ENCODE measurements at regions not wholly inside any gene's neighbourhood (a gene's known extent, or its start where the extent isn't known, plus 50 kb on each side); places are given as distances from the start of the nearest gene placed in this dataset.

DNA sequence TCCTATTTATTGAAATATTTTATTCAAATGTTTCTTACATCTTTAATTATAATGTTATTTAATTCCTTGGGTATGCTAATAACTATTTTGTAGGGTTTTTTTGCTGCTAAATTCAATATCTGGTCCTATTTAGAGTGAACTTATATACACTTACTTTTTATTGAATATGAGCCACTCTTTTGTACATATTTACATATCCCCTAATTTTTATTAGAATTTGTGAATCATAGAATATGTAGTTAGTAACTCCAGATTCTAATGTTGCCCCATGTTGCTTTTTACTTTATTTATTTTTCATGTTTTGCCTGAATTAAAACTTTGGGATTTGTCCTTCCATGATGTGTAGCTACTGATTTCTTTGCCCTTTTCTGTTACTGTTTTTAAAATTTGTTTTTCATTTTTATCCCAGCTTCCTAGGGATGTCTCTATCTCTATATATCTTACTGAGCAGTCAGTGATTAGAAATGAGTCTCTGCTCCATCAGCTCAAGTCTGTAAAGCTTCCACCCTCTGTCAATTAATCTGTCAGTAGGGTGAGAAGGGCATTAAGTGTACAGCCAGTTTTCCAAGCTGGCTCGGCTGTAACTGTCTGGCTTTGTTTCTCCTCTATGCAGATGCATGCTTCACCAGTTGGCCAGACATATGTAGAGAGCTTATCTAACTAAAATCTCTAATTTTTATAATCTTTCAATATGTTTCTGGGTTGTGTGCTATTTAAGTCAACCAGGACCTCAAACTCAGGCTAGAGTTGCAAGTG lies 256.9 kb downstream of the CDH19 start:
- TF ChIP-seq, protein P1, sequence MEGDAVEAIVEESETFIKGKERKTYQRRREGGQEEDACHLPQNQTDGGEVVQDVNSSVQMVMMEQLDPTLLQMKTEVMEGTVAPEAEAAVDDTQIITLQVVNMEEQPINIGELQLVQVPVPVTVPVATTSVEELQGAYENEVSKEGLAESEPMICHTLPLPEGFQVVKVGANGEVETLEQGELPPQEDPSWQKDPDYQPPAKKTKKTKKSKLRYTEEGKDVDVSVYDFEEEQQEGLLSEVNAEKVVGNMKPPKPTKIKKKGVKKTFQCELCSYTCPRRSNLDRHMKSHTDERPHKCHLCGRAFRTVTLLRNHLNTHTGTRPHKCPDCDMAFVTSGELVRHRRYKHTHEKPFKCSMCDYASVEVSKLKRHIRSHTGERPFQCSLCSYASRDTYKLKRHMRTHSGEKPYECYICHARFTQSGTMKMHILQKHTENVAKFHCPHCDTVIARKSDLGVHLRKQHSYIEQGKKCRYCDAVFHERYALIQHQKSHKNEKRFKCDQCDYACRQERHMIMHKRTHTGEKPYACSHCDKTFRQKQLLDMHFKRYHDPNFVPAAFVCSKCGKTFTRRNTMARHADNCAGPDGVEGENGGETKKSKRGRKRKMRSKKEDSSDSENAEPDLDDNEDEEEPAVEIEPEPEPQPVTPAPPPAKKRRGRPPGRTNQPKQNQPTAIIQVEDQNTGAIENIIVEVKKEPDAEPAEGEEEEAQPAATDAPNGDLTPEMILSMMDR (IDR thresholded peaks at IDR 0.05) = no peak
- TF ChIP-seq POLR2A (IDR thresholded peaks at IDR 0.05) = no peak
